OCI-LY7 (cell line): ENCODE measurements at regions not wholly inside any gene's neighbourhood (a gene's known extent, or its start where the extent isn't known, plus 50 kb on each side); places are given as distances from the start of the nearest gene placed in this dataset.

Experiments used
- EZH2phosphoT487 ChIP-seq: fragments of 200-600 bp; sonication (generic); IDR thresholded peaks from 2 replicates; pipeline ENCODE4 v1.6.1; 2018; ENCODE audit warnings: low read depth, borderline replicate concordance, mild to moderate bottlenecking, mixed run types, antibody characterized with exemption, low read length, moderate library complexity, mixed read lengths
- TF ChIP-seq, protein P1 (sequence below): fragments of 200-600 bp; sonication (generic); conservative IDR thresholded peaks from 2 replicates; pipeline ENCODE4 v1.5.1; 2014; ENCODE audit warnings: mild to moderate bottlenecking, antibody characterized with exemption, low read length, moderate library complexity, mixed read lengths

DNA sequence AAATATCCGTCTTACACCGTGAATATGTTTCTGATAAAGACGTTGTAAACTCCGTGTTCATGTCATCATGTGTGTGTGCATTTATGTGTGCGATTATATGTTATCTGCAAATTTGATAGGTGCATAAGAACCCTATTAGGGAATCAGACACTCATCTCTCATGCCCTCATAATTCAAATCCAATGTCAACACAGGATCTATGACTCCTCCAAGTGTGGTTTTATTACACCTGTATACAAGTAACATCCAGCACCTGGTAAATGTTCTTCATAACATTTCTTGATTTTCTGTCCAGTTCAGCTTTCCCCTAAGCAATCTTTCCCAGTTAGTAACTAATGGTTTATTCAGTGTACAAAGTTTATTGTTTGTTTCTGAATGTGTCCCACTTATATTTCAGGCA is 681.9 kb downstream of the CDH11 start:
- TF ChIP-seq, protein P1, sequence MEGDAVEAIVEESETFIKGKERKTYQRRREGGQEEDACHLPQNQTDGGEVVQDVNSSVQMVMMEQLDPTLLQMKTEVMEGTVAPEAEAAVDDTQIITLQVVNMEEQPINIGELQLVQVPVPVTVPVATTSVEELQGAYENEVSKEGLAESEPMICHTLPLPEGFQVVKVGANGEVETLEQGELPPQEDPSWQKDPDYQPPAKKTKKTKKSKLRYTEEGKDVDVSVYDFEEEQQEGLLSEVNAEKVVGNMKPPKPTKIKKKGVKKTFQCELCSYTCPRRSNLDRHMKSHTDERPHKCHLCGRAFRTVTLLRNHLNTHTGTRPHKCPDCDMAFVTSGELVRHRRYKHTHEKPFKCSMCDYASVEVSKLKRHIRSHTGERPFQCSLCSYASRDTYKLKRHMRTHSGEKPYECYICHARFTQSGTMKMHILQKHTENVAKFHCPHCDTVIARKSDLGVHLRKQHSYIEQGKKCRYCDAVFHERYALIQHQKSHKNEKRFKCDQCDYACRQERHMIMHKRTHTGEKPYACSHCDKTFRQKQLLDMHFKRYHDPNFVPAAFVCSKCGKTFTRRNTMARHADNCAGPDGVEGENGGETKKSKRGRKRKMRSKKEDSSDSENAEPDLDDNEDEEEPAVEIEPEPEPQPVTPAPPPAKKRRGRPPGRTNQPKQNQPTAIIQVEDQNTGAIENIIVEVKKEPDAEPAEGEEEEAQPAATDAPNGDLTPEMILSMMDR = no peak
- no peak for TF ChIP-seq EZH2phosphoT487
